Osteocyte (in vitro differentiated cells): ENCODE measurements at regions not wholly inside any gene's neighbourhood (a gene's known extent, or its start where the extent isn't known, plus 50 kb on each side); places are given as distances from the start of the nearest gene placed in this dataset. TPM values are rescaled to one million over a fixed set of nuclear protein-coding genes. Genes with fewer than 3 reads are reported as not detected.

Source experiments
- DNase-seq: peaks from one replicate; pipeline ENCODE4 v3.0.0; 2021; ENCODE audit warnings: mixed read lengths; ENCODE audit not compliant: unreplicated experiment; ENCODE audit errors: extremely low spot score
- H3K27ac Mint-ChIP-seq: one replicate; pipeline ENCODE4 v1.8.0; 2021; ENCODE audit warnings: mild to moderate bottlenecking, mixed read lengths; ENCODE audit not compliant: unreplicated experiment
- H3K27me3 Mint-ChIP-seq: one replicate; pipeline ENCODE4 v1.8.0; 2021; ENCODE audit warnings: mixed read lengths; ENCODE audit not compliant: unreplicated experiment
- H3K36me3 Mint-ChIP-seq: one replicate; pipeline ENCODE4 v1.8.0; 2021; ENCODE audit warnings: mixed read lengths; ENCODE audit not compliant: unreplicated experiment
- H3K4me1 Mint-ChIP-seq: one replicate; pipeline ENCODE4 v1.8.0; 2021; ENCODE audit warnings: mixed read lengths; ENCODE audit not compliant: unreplicated experiment
- H3K4me3 Mint-ChIP-seq: one replicate; pipeline ENCODE4 v1.8.0; 2021; ENCODE audit warnings: mild to moderate bottlenecking, moderate library complexity, mixed read lengths; ENCODE audit not compliant: unreplicated experiment
- H3K9me3 Mint-ChIP-seq: one replicate; pipeline ENCODE4 v1.8.0; 2021; ENCODE audit warnings: mixed read lengths; ENCODE audit not compliant: unreplicated experiment
- CTCF ChIP-seq: fragments of 200-600 bp; sonication (generic); IDR thresholded peaks from 2 replicates; pipeline ENCODE4 v1.5.0; 2021; ENCODE audit warnings: antibody characterized with exemption, mild to moderate bottlenecking, moderate library complexity
- microRNA-seq: library from miRNA; unstranded; fragments of <30 nt; microRNA quantifications from one replicate; pipeline ENCODE4 v1.1.0, GENCODE V29; 2020; ENCODE audit not compliant: unreplicated experiment

DNA sequence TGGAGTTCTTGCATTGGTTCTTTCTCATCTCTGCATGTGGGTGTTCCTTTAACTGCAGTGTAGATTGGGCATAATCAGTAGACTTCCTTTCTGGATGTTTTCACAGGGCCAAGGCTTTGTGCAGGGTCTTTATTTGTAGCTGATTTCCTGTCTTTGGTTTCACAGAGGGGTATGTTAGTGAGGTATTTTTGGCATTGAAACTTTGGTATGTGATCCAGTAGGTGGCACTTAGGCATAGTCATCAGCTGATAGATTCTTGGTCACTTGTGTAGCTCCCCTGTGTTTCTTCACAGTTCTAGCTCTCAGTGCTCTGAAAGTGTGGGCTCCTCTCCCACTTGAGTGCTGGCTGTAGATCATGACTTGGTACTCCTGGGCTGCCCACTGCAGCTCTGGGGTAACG lies 52.7 kb upstream of the LMO3 start:
- H3K27ac Mint-ChIP-seq = no peak overlapping the region
- no peaks in the 10 kb centered on the region for H3K27me3 Mint-ChIP-seq
- DNase-seq = no peak
- TF ChIP-seq CTCF = no peak
- no peaks in the 10 kb centered on the region for H3K36me3 Mint-ChIP-seq
- peaks cover 6% of the 10 kb centered on the region for H3K9me3 Mint-ChIP-seq
- no peaks in the 10 kb centered on the region for H3K4me1 Mint-ChIP-seq
- H3K4me3 Mint-ChIP-seq = no peak overlapping the region

Small RNA genes lying in the stretch of these regions (microRNA-seq; reads per million reads assigned to microRNA genes)
- gene MIR3974 = not detected
